ENCODE measurements at regions not wholly inside any gene's neighbourhood (a gene's known extent, or its start where the extent isn't known, plus 50 kb on each side); places are given as distances from the start of the nearest gene placed in this dataset.

GRCh38 chr13:100837631-100838030 is 163.0 kb upstream of the TMTC4 start:
- intact Hi-C loops (cut with micrococcal nuclease) = no loop called here
- TF ChIP-seq RCOR1 (IDR thresholded peaks at IDR 0.05; ENCODE audit: insufficient replicate concordance, low read length) = no peak
- TF ChIP-seq CEBPB (IDR thresholded peaks at IDR 0.05; ENCODE audit: low read depth, low read length) = no peak
- no peak for TF ChIP-seq MXI1 (IDR thresholded peaks at IDR 0.05; ENCODE audit: borderline replicate concordance, low read depth, low read length)
- no peak for TF ChIP-seq SMC3 (IDR thresholded peaks at IDR 0.05; ENCODE audit: low read depth, low read length)
- TF ChIP-seq BHLHE40 (IDR thresholded peaks at IDR 0.05; ENCODE audit: low read depth, low read length) = no peak
- TF ChIP-seq MAFK (IDR thresholded peaks at IDR 0.05; ENCODE audit: low read depth, low read length) = no peak
- TF ChIP-seq CTCF (conservative IDR thresholded peaks at IDR 0.05; ENCODE audit: low read depth, low read length) = no peak
- no peak for TF ChIP-seq ELK1 (IDR thresholded peaks at IDR 0.05; ENCODE audit: borderline replicate concordance, low read depth, low read length)
- no peak for TF ChIP-seq NFE2L2 (IDR thresholded peaks at IDR 0.05; ENCODE audit: low read depth, low read length)
- no peak for TF ChIP-seq POLR2A (IDR thresholded peaks at IDR 0.05; ENCODE audit: low read depth, low read length)
- TF ChIP-seq FOS (IDR thresholded peaks at IDR 0.05; ENCODE audit: low read depth, low read length) = no peak
- TF ChIP-seq RAD21 (IDR thresholded peaks at IDR 0.05; ENCODE audit: low read length) = no peak
- TF ChIP-seq RFX5 (IDR thresholded peaks at IDR 0.05; ENCODE audit: low read depth, low read length) = no peak
- TF ChIP-seq MAZ (IDR thresholded peaks at IDR 0.05; ENCODE audit: borderline replicate concordance, low read depth, low read length) = no peak
- TF ChIP-seq USF2 (IDR thresholded peaks at IDR 0.05; ENCODE audit: low read depth, low read length) = no peak
- no peak for TF ChIP-seq CHD1 (IDR thresholded peaks at IDR 0.05; ENCODE audit: low read depth, low read length)

More at GRCh38 chr13:100837631-100838030, 163.0 kb upstream of the TMTC4 start:
- H3K9me3 ChIP-seq (ENCODE audit: control insufficient read depth, insufficient read depth, low read length) = no peaks in the 10 kb centered on the region
- H2BK20ac ChIP-seq (ENCODE audit: low read depth, low read length) = no peak overlapping the region
- H2BK5ac ChIP-seq (ENCODE audit: low read depth, low read length, poor library complexity, severe bottlenecking) = no peak overlapping the region
- CTCF ChIA-PET = no interaction called here
- H4K20me1 ChIP-seq (ENCODE audit: insufficient read depth, low read length) = no peaks in the 10 kb centered on the region
- no peak overlapping the region for H3K27ac ChIP-seq (ENCODE audit: insufficient read depth, low read length)
- no TSS peak for BruUV-seq (replicated peaks)
- ATAC-seq (ENCODE audit: low read depth) (no peak), DNase-seq (no peak)
- H2AFZ ChIP-seq (replicated peaks; ENCODE audit: low read length, poor library complexity) = no peak overlapping the region
- no peak overlapping the region for H3K23ac ChIP-seq (ENCODE audit: low read depth, low read length)
- H3K4me1 ChIP-seq (ENCODE audit: control insufficient read depth, insufficient read depth, low read length) = no peaks in the 10 kb centered on the region
- H4K91ac ChIP-seq (ENCODE audit: insufficient read depth, low read depth, low read length) = no peak overlapping the region
- no peak overlapping the region for H3K9ac ChIP-seq (ENCODE audit: low read depth, low read length)
- POLR2A ChIA-PET (ENCODE audit: unreplicated experiment) = no interaction called here
- H2BK120ac ChIP-seq (ENCODE audit: low read depth, low read length) = no peak overlapping the region
- WGBS, 2 experiments (ENCODE audit: extremely low coverage in 2 of 2, insufficient read length in 1 of 2) = no CpG with 5 or more reads among the region's 1 CpG
- H3K27me3 ChIP-seq (ENCODE audit: control insufficient read depth, insufficient read depth, low read length) = no peaks in the 10 kb centered on the region
- no peaks in the 10 kb centered on the region for H3K36me3 ChIP-seq (ENCODE audit: control insufficient read depth, insufficient read depth, low read length)
- no peak overlapping the region for H3K14ac ChIP-seq (replicated peaks; ENCODE audit: low read depth, low read length)
- no peaks in the 10 kb centered on the region for H3K9me1 ChIP-seq (ENCODE audit: insufficient read depth, low read length)
- H2AK9ac ChIP-seq (replicated peaks; ENCODE audit: low read depth, low read length, poor library complexity) = no peak overlapping the region
- H3K4me3 ChIP-seq (ENCODE audit: insufficient read depth, low read depth, low read length) = no peak overlapping the region
- no peak overlapping the region for H4K8ac ChIP-seq (ENCODE audit: low read depth in 2 of 2, low read length in 2 of 2)
- no peak overlapping the region for H3K4ac ChIP-seq (ENCODE audit: low read depth, low read length)
- H2AK5ac ChIP-seq (ENCODE audit: low read depth, low read length) = no peak overlapping the region
- no peak overlapping the region for H3K18ac ChIP-seq (ENCODE audit: low read depth, low read length)
- in situ Hi-C loops (cut with MboI; ENCODE audit: low sequenced_read_pairs) (no loop called here), dilution Hi-C loops (cut with HindIII; ENCODE audit: low sequenced_read_pairs, unreplicated experiment) (no loop called here)
- H3K56ac ChIP-seq (ENCODE audit: extremely low read depth, insufficient read depth, low read length) = no peak overlapping the region
- no peak overlapping the region for H4K5ac ChIP-seq (ENCODE audit: low read depth, low read length)
- H2BK15ac ChIP-seq (ENCODE audit: low read depth, low read length) = no peak overlapping the region
- H3K79me1 ChIP-seq (ENCODE audit: low read depth in 1 of 2, low read length in 2 of 2) = no peaks in the 10 kb centered on the region
- no peak overlapping the region for H3K4me2 ChIP-seq (ENCODE audit: low read depth, low read length)
